MM.1S (cell line): ENCODE measurements at regions not wholly inside any gene's neighbourhood (a gene's known extent, or its start where the extent isn't known, plus 50 kb on each side); places are given as distances from the start of the nearest gene placed in this dataset.

Experiments used
- EZH2 ChIP-seq: fragments of 300-600 bp; sonication (generic); optimal IDR thresholded peaks from 2 replicates; pipeline ENCODE3; 2017; ENCODE audit warnings: low read depth, mild to moderate bottlenecking, antibody characterized with exemption, low read length, mixed read lengths
- EZH2phosphoT487 ChIP-seq: fragments of 300-600 bp; sonication (generic); IDR thresholded peaks from 2 replicates; pipeline ENCODE4 v1.6.1; 2018; ENCODE audit warnings: antibody characterized with exemption, low read length
- TF ChIP-seq, protein P1 (sequence below): fragments of 300-600 bp; sonication (generic); IDR thresholded peaks from 2 replicates; pipeline ENCODE4 v1.5.1; 2016; ENCODE audit warnings: antibody characterized with exemption, low read length, mixed read lengths

DNA sequence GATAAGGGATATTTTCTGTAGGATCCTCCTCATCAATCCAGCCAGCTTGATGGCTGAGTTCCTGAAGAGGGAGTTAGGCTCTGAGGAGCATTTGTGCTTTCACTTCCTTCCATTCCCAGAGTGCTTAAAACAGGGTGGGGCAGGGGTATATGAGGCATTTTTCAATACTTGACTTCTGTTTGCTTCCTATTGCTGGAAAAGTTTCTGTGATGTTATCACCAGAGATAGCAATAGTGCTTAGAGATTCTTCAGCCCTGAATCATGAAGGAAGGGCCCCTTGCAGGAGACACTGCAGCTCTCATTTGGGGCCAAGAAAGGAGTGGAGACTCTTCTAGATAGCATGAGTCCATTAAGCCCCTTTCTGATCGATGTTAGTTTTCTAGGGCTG is 166.7 kb upstream of the RPS6KA3 start:
- TF ChIP-seq EZH2 (no peak), EZH2phosphoT487 (no peak)
- TF ChIP-seq, protein P1, sequence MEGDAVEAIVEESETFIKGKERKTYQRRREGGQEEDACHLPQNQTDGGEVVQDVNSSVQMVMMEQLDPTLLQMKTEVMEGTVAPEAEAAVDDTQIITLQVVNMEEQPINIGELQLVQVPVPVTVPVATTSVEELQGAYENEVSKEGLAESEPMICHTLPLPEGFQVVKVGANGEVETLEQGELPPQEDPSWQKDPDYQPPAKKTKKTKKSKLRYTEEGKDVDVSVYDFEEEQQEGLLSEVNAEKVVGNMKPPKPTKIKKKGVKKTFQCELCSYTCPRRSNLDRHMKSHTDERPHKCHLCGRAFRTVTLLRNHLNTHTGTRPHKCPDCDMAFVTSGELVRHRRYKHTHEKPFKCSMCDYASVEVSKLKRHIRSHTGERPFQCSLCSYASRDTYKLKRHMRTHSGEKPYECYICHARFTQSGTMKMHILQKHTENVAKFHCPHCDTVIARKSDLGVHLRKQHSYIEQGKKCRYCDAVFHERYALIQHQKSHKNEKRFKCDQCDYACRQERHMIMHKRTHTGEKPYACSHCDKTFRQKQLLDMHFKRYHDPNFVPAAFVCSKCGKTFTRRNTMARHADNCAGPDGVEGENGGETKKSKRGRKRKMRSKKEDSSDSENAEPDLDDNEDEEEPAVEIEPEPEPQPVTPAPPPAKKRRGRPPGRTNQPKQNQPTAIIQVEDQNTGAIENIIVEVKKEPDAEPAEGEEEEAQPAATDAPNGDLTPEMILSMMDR: no peak
